Transverse colon (tissue), 4 donors: ENCODE measurements at regions not wholly inside any gene's neighbourhood (a gene's known extent, or its start where the extent isn't known, plus 50 kb on each side); places are given as distances from the start of the nearest gene placed in this dataset.

Source experiments
- DNase-seq: peaks from one replicate; pipeline ENCODE4 v3.0.0-alpha.2; 2019
- H3K27ac ChIP-seq, 4 donors: fragments of 200-600 bp; sonication (generic); 2 replicates each; pipeline ENCODE4 v1.5.1; 2016 to 2018; ENCODE audit warnings: inconsistent platforms in 4 of 4
- H3K27me3 ChIP-seq: fragments of 200-600 bp; sonication (generic); 2 replicates; pipeline ENCODE4 v1.5.1; 2017; ENCODE audit warnings: inconsistent platforms
- H3K36me3 ChIP-seq, 4 donors: fragments of 200-600 bp; sonication (generic); 2 replicates each; pipeline ENCODE4 v1.5.1; 2017 to 2019; ENCODE audit warnings: inconsistent platforms in 4 of 4
- H3K4me1 ChIP-seq, 4 donors: fragments of 200-600 bp; sonication (generic); 2 replicates each; pipeline ENCODE4 v1.5.1; 2017 to 2020; ENCODE audit warnings: inconsistent platforms in 4 of 4
- H3K4me3 ChIP-seq, 4 donors: fragments of 200-600 bp; sonication (generic); 1 replicate in 1 of 4; 2 replicates in 3 of 4; pipeline versions ENCODE4 v1.5.1 to v1.6.1; 2017 to 2019; ENCODE audit warnings: inconsistent platforms in 4 of 4
- H3K9me3 ChIP-seq, 2 donors: fragments of 200-600 bp; sonication (generic); 2 replicates each; pipeline ENCODE4 v1.5.1; 2017 to 2019; ENCODE audit warnings: inconsistent platforms in 2 of 2
- CTCF ChIP-seq, 5 experiments: fragments of 200-600 bp in 3 of 5; fragments of 450-650 bp in 2 of 5; sonication (generic) in 3 of 5; IDR thresholded peaks; 1 replicate in 2 of 5; 2 replicates in 3 of 5; pipeline ENCODE4 v1.5.1; 2016 to 2017; ENCODE audit warnings: antibody characterized with exemption in 5 of 5, inconsistent platforms in 3 of 5, mild to moderate bottlenecking in 2 of 5, moderate library complexity in 1 of 5
- EP300 ChIP-seq: sonication (generic); formaldehyde crosslinking; IDR thresholded peaks from one replicate; pipeline ENCODE4 v1.6.1; 2017; ENCODE audit warnings: antibody characterized with exemption, low read depth
- POLR2A ChIP-seq: fragments of 450-650 bp; IDR thresholded peaks from one replicate; pipeline ENCODE4 v1.6.1; 2016; ENCODE audit warnings: antibody characterized with exemption, mild to moderate bottlenecking, moderate library complexity
- POLR2AphosphoS5 ChIP-seq, 3 donors: sonication (generic); formaldehyde crosslinking; IDR thresholded peaks; one replicate each; pipeline ENCODE4 v1.6.1; 2016; ENCODE audit warnings: antibody characterized with exemption in 3 of 3
- WGBS, 2 donors: methylation state at CpG; one replicate each; pipeline ENCODE4 v1.1.5; 2018; ENCODE audit warnings: low coverage in 1 of 2; 5-methylcytosine and 5-hydroxymethylcytosine counted together
- in situ Hi-C, 4 donors: fragments of 200-750 bp; cut with MboI; loops; one replicate each; pipeline versions ENCODE4 v1.15.0 to v1.15.1; 2017; ENCODE audit warnings: low sequenced_read_pairs in 3 of 4, low pct_ligation_motif_present in 1 of 4, low pct_unique_long_range_greater_than_20kb in 1 of 4
- intact Hi-C: fragments of 100-400 bp; cut with DNase I; formaldehyde crosslinking; loops from one replicate; pipeline ENCODE4 v1.15.1; 2023; ENCODE audit warnings: low total_unique reads

GRCh38 chr4:154004016-154004415, 215.1 kb upstream of the SFRP2 start:
- 67 to 84% methylated on average over 1 to 5 of the region's 5 CpGs for WGBS, 2 donors
- Histone ChIP-seq H3K27me3 (no peaks in the 10 kb centered on the region), H3K9me3 (no peaks in the 10 kb centered on the region), H3K36me3 (no peaks in the 10 kb centered on the region), H3K4me3 (no peak overlapping the region), H3K4me1 (no peaks in the 10 kb centered on the region), H3K27ac (peak overlapping the region in 2 of 4 donors; percentile 26 to 27)
- DNase-seq: no peak
- TF ChIP-seq POLR2AphosphoS5 (IDR thresholded peaks at IDR 0.05): no peak
- intact Hi-C loops (no loop called here), in situ Hi-C loops (no loop called here)

GRCh38 chr4:154003378-154003777, 214.5 kb upstream of the SFRP2 start:
- in situ Hi-C loops: no loop called here
- H3K27me3 ChIP-seq: no peaks in the 10 kb centered on the region

GRCh38 chr4:154001193-154001592, 212.3 kb upstream of the SFRP2 start:
- in situ Hi-C loops: no loop called here

More at GRCh38 chr4:154003378-154003777, 214.5 kb upstream of the SFRP2 start:
- 88 to 100% methylated on average over 1 of the region's 1 CpG for WGBS, 2 donors
- intact Hi-C loops: no loop called here
- no peaks in the 10 kb centered on the region for H3K36me3 ChIP-seq
- no peak for DNase-seq
- H3K4me3 ChIP-seq: no peak overlapping the region
- H3K9me3 ChIP-seq: no peaks in the 10 kb centered on the region
- no peak for TF ChIP-seq POLR2A
- TF ChIP-seq CTCF (IDR thresholded peaks at IDR 0.05): no peak
- no peak for TF ChIP-seq EP300
- no peak for TF ChIP-seq POLR2AphosphoS5 (IDR thresholded peaks at IDR 0.05)
- no peak overlapping the region for H3K27ac ChIP-seq
- H3K4me1 ChIP-seq: no peaks in the 10 kb centered on the region

DNA sequence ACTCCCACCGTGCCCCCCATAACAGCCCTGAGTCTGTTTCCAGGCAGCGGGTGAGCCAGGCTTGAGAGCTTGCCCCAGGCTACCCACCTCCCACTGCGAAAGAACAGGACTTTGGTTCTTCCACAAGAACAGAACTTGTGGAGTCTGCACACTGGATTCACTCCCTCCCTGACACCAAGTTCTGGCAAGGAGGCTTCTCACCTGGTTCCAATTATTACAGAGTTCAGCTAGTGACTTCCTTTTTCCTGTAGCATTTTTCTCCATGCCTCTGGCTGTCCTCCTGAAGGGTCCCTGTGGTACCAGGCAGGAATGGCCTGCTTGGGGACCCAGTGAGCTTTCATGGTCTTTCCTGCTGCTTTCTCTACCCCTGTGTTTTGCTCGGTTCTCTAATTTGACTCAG, 208.6 kb upstream of the SFRP2 start:
- no peaks in the 10 kb centered on the region for H3K4me1 ChIP-seq
- no peaks in the 10 kb centered on the region for H3K27me3 ChIP-seq
- TF ChIP-seq EP300 (no peak), POLR2A (no peak), CTCF (IDR thresholded peaks at IDR 0.05) (no peak), POLR2AphosphoS5 (IDR thresholded peaks at IDR 0.05) (no peak)
- H3K4me3 ChIP-seq: no peak overlapping the region
- no peaks in the 10 kb centered on the region for H3K36me3 ChIP-seq
- in situ Hi-C loops (no loop called here), intact Hi-C loops (no loop called here)
- WGBS, 2 donors: 76 to 80% methylated on average over 1 to 4 of the region's 4 CpGs
- no peak overlapping the region for H3K27ac ChIP-seq
- H3K9me3 ChIP-seq: peaks cover 0 to 2% of the 10 kb centered on the region in 2 donors
- DNase-seq: no peak

More at GRCh38 chr4:154001193-154001592, 212.3 kb upstream of the SFRP2 start:
- H3K27me3 ChIP-seq: no peaks in the 10 kb centered on the region
- no peak overlapping the region for H3K27ac ChIP-seq
- intact Hi-C loops: no loop called here
- no peak for DNase-seq
- no peak overlapping the region for H3K4me3 ChIP-seq
- H3K9me3 ChIP-seq: no peaks in the 10 kb centered on the region
- no peaks in the 10 kb centered on the region for H3K36me3 ChIP-seq
- no peak for TF ChIP-seq POLR2A
- no peak for TF ChIP-seq EP300
- TF ChIP-seq POLR2AphosphoS5 (IDR thresholded peaks at IDR 0.05): no peak
- no peak for TF ChIP-seq CTCF (IDR thresholded peaks at IDR 0.05)
- no peaks in the 10 kb centered on the region for H3K4me1 ChIP-seq

- Histone ChIP-seq H3K4me3 (no peak overlapping the region), H3K9me3 (no peaks in the 10 kb centered on the region), H3K27me3 (no peaks in the 10 kb centered on the region), H3K36me3 (no peaks in the 10 kb centered on the region), H3K4me1 (no peaks in the 10 kb centered on the region), H3K27ac (no peak overlapping the region)
- 83 to 84% methylated on average over 2 of the region's 2 CpGs for WGBS, 2 donors
- in situ Hi-C loops (no loop called here), intact Hi-C loops (no loop called here)
- TF ChIP-seq POLR2A (no peak), POLR2AphosphoS5 (IDR thresholded peaks at IDR 0.05) (no peak), EP300 (no peak), CTCF (IDR thresholded peaks at IDR 0.05) (no peak)
- DNase-seq: no peak
These were observed 200.6 kb upstream of the SFRP2 start for GRCh38 chr4:153989505-153989904.
